ENCODE measurements at regions not wholly inside any gene's neighbourhood (a gene's known extent, or its start where the extent isn't known, plus 50 kb on each side); places are given as distances from the start of the nearest gene placed in this dataset.

DNA sequence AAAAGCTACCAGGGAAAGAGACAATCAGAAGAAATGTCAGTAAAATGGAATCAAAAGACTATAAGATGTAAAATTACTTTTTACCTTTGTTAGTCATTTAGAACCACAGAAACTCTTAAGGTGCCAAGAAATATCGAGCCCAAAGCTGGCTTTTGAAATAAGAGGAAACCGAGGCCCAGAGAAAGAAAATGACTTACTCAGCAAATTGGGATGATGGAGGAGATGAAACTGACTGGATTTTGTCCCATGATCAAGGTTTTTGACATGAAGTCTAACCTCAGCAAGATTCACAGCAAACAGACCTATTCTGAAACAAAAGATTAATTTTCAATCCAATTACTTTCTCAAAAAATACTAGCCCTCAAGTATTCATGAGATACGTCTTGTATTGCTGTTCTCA lies 696.2 kb upstream of the WWC1 start:
- TF ChIP-seq, protein P1, sequence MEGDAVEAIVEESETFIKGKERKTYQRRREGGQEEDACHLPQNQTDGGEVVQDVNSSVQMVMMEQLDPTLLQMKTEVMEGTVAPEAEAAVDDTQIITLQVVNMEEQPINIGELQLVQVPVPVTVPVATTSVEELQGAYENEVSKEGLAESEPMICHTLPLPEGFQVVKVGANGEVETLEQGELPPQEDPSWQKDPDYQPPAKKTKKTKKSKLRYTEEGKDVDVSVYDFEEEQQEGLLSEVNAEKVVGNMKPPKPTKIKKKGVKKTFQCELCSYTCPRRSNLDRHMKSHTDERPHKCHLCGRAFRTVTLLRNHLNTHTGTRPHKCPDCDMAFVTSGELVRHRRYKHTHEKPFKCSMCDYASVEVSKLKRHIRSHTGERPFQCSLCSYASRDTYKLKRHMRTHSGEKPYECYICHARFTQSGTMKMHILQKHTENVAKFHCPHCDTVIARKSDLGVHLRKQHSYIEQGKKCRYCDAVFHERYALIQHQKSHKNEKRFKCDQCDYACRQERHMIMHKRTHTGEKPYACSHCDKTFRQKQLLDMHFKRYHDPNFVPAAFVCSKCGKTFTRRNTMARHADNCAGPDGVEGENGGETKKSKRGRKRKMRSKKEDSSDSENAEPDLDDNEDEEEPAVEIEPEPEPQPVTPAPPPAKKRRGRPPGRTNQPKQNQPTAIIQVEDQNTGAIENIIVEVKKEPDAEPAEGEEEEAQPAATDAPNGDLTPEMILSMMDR (IDR thresholded peaks at IDR 0.05): no peak
- TF ChIP-seq EZH2 (IDR thresholded peaks at IDR 0.05; ENCODE audit: borderline replicate concordance, insufficient read depth, low read depth, low read length, poor library complexity, severe bottlenecking): no peak
